ENCODE measurements at regions not wholly inside any gene's neighbourhood (a gene's known extent, or its start where the extent isn't known, plus 50 kb on each side); places are given as distances from the start of the nearest gene placed in this dataset.

DNA sequence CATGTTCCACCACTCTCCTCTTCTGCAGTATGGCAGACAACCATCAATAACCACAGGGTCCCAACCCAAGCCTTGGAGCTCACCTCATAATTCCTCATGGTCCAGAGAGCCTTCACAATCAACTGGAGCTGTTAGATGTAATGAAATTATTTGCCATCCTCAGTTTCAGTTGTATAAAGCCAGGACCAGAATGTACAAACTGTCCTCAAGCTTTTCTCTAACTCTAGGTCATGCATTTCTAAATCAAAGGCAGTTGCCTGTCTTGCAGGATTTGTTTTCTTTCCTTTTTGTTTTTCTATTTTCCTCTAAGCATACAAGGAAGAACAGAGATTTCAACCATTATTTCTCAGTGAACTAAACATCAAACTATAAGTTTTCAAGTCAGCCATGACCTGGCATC, 182.5 kb upstream of the SERP2 start:
- no peak overlapping the region for H3K4me3 Mint-ChIP-seq
- peaks cover 12% of the 10 kb centered on the region for H3K27me3 Mint-ChIP-seq
- DNase-seq = no peak
- no peak for ATAC-seq
- H3K27ac Mint-ChIP-seq = no peak overlapping the region
- peaks cover 25% of the 10 kb centered on the region for H3K4me1 Mint-ChIP-seq
- no peaks in the 10 kb centered on the region for H3K9me3 Mint-ChIP-seq

DNA sequence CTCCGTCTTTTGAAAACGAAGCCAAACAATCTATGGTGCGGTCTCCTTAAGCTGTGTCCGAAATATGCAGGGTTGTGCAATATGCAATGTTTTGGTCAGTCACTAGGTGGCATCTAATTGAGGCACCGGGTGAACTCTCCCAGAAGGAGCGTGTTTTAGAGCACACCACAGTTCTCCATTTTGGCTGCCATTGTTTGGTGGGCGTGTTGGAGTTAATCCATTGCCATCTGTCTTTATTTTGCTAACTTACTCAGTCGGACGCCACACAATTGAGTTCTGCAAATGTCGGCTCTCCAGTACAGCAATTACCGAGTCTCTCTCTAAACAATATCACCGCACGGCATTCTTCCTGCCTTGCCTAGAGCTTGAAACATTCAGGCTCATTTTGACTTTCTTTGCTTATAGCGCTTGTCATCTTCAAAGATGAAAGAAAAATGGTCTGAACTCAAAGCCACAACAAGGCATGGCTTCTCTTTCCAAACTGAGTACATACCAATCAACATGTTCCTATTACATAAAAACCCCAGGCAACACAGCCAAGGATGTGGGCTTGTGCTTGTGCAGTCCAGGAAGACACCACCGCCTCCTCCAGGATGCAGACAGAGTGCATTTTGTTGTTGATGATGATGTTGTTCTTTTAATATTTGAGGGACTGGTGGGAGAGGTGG, 182.0 kb upstream of the SERP2 start:
- Mint-ChIP-seq H3K4me1 (peaks cover 31% of the 10 kb centered on the region), H3K4me3 (peak overlapping the region in 1 of 2 donors; percentile 9), H3K27me3 (peaks cover 12% of the 10 kb centered on the region), H3K9me3 (no peaks in the 10 kb centered on the region), H3K27ac (peak overlapping the region in 1 of 2 donors; percentile 35)
- DNase-seq = peak; percentile 44 to 49
- ATAC-seq = peak; percentile 77

GRCh38 chr13:44193731-44194130, 179.9 kb upstream of the SERP2 start:
- Mint-ChIP-seq H3K27me3 (peaks cover 13% of the 10 kb centered on the region), H3K4me1 (peaks cover 52% of the 10 kb centered on the region), H3K9me3 (no peaks in the 10 kb centered on the region), H3K4me3 (no peak overlapping the region), H3K27ac (no peak overlapping the region)
- ATAC-seq (no peak), DNase-seq (no peak)

DNA sequence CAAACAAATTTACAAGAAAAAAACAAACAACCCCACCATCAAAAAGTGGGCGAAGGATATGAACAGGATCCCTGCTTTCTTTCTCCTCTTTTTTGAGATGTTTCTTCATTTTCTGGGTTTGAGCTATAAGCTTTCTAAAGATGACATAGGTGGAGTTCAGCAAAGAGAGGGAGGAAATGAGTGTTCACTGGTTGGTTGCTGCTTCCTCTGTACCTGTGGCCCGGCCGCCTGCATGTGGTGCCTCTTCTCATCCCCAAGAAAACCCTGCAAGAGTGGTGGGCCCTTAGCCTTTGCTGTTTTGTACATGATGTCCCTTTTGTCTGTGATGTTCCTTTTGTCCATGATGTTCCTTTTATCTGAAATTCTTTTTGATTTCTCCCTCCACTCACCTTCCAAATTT, 178.4 kb upstream of the SERP2 start:
- peaks cover 56% of the 10 kb centered on the region for H3K4me1 Mint-ChIP-seq
- H3K4me3 Mint-ChIP-seq = no peak overlapping the region
- peaks cover 18% of the 10 kb centered on the region for H3K27me3 Mint-ChIP-seq
- DNase-seq (no peak), ATAC-seq (no peak)
- H3K9me3 Mint-ChIP-seq = no peaks in the 10 kb centered on the region
- H3K27ac Mint-ChIP-seq = no peak overlapping the region

GRCh38 chr13:44196196-44196751, 177.3 kb upstream of the SERP2 start:
- Mint-ChIP-seq H3K4me1 (peaks cover 55% of the 10 kb centered on the region), H3K27ac (no peak overlapping the region), H3K27me3 (peaks cover 13% of the 10 kb centered on the region)

GRCh38 chr13:44197791-44198770, 175.5 kb upstream of the SERP2 start:
- H3K27ac Mint-ChIP-seq = peak overlapping the region in 1 of 2 donors; percentile 92
- H3K4me3 Mint-ChIP-seq = peak overlapping the region; percentile 59 to 61
- peaks cover 45% of the 10 kb centered on the region for H3K4me1 Mint-ChIP-seq
- ATAC-seq = peak; percentile 95
- DNase-seq = peak; percentile 61 to 74
- no peaks in the 10 kb centered on the region for H3K9me3 Mint-ChIP-seq
- peaks cover 12% of the 10 kb centered on the region for H3K27me3 Mint-ChIP-seq

More at GRCh38 chr13:44196196-44196751, 177.3 kb upstream of the SERP2 start:
- ATAC-seq (peak; percentile 43), DNase-seq (peak in 1 of 2 donors; percentile 19)
- peak overlapping the region in 1 of 2 donors; percentile 36 for H3K4me3 Mint-ChIP-seq
- H3K9me3 Mint-ChIP-seq = no peaks in the 10 kb centered on the region

DNA sequence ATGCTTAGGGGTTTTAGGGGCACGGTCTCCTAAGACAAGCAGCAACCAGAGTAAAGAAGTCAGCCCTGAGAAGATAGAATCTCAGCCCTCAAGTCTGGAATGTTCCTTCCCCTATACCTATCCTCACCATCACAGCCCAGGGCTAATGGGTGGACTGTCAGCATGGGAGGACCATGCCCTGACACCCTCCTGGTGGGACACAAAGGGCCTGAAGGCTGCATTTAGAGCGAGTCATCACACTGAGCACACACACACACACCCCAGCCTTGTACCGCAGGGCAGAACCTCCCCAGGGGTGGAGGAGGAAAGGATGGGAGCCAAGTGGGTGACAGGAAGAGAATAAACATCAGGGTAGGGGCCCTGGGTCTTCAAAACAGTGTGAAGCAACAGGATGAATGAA, 174.8 kb upstream of the SERP2 start:
- Mint-ChIP-seq H3K27me3 (peaks cover 12% of the 10 kb centered on the region), H3K9me3 (no peaks in the 10 kb centered on the region), H3K27ac (no peak overlapping the region), H3K4me1 (peaks cover 45% of the 10 kb centered on the region), H3K4me3 (no peak overlapping the region)
- ATAC-seq (no peak), DNase-seq (no peak)

DNA sequence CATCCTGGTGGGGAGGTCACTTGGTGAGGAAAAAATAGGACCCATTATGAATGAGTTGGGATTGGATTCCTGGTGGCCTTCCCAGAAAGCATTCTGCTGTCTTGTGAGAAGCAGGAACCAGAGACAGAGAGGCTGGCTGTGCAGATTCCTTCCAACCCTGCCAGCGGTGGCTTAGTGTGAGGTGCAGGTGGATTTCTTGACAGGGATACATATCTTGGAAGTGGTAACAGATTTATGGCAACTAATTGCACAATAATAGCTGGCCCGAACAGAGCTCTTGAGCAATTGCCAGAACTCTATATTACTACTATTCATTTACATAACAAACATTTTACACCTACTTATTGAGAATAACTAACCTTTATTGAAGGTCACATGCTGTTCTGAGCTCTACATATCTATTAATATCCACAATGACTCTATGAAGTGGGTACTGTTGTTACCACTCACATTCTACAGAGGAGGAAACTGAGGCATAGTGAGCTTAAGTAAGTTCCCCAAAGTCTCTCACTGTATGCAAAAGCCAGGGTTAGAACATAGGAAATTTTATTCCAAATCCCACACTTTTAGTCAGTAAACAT, 173.9 kb upstream of the SERP2 start:
- no peak overlapping the region for H3K4me3 Mint-ChIP-seq
- DNase-seq (no peak), ATAC-seq (no peak)
- H3K27me3 Mint-ChIP-seq = peaks cover 12% of the 10 kb centered on the region
- no peaks in the 10 kb centered on the region for H3K9me3 Mint-ChIP-seq
- no peak overlapping the region for H3K27ac Mint-ChIP-seq
- peaks cover 45% of the 10 kb centered on the region for H3K4me1 Mint-ChIP-seq

DNA sequence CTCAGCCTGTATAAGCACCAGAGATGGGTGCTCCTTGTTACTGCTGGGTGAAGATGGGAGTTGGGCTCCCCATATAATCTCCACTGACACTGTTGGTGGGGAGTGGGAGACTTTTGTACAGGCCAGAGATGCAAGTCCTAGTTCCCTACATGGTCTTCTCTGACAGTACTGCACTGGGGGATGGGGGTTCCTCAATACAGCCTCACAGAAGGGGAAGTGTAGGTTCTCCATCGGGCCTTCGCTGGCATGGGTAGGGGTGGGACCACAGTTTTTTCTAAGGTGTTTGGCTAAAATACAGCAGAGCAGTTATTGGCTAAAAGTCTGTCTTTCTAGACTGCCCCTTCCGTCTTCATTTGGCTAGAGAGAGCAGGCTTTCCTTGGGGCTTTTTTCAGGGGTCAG, 167.2 kb upstream of the SERP2 start:
- Mint-ChIP-seq H3K9me3 (peaks cover 5 to 21% of the 10 kb centered on the region in 2 donors), H3K4me1 (no peaks in the 10 kb centered on the region), H3K4me3 (no peak overlapping the region), H3K27ac (no peak overlapping the region), H3K27me3 (peaks cover 9% of the 10 kb centered on the region)
- ATAC-seq (no peak), DNase-seq (no peak)

DNA sequence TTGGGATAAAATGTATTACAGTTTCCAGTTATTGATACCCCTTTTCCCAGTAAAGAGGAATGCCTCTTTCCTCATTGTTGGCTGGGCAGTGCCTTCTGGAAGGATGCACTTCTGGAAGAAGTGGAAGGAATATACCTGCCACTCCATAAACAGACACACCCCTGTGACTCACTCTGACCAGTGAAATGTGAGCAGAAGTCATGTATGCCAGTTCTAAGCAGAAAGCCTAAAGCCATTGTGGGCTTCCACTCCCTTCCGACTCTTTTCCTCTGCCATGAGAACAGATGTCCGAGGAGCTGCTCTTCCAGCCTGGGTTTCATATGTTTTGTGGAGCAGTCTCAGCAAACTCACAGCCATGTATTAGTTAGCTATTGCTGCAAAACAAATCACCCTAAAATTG, 166.1 kb upstream of the SERP2 start:
- no peak for DNase-seq

GRCh38 chr13:44210525-44210924, 163.1 kb upstream of the SERP2 start:
- Mint-ChIP-seq H3K4me1 (no peaks in the 10 kb centered on the region), H3K27me3 (peaks cover 9% of the 10 kb centered on the region), H3K9me3 (peaks cover 5 to 20% of the 10 kb centered on the region in 2 donors), H3K27ac (no peak overlapping the region), H3K4me3 (no peak overlapping the region)
- DNase-seq (no peak), ATAC-seq (no peak)

More for the DNA sequence above, 166.1 kb upstream of the SERP2 start:
- Mint-ChIP-seq H3K4me1 (no peaks in the 10 kb centered on the region), H3K4me3 (no peak overlapping the region), H3K27me3 (peaks cover 9% of the 10 kb centered on the region), H3K27ac (no peak overlapping the region), H3K9me3 (peaks cover 5 to 21% of the 10 kb centered on the region in 2 donors)
- no peak for ATAC-seq

DNA sequence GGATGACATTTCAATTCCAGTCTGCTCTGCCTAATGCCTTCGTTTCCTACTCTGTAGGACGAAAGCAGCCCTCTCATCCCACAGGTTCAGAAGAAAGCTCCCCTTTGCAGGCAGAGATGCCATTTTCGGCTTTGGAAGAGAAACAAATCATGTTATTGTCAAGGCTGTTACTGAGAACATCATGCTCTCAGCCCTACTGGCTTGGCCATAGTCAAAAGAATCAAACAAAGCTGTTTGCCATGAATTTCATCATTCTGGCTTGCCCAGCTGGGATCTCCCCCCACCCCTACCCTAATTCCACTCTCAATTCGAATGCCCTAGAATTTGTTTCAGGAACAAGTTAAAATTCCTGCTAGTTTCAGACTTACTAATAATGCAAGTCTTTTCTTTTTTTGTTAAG, 162.3 kb upstream of the SERP2 start:
- ATAC-seq = no peak
- Mint-ChIP-seq H3K4me1 (no peaks in the 10 kb centered on the region), H3K4me3 (no peak overlapping the region), H3K9me3 (peaks cover 0 to 14% of the 10 kb centered on the region in 2 donors), H3K27ac (no peak overlapping the region), H3K27me3 (peaks cover 9% of the 10 kb centered on the region)
- no peak for DNase-seq

- DNase-seq (no peak), ATAC-seq (no peak)
- Mint-ChIP-seq H3K9me3 (peaks cover 0 to 14% of the 10 kb centered on the region in 2 donors), H3K27me3 (peaks cover 9% of the 10 kb centered on the region), H3K4me3 (no peak overlapping the region), H3K27ac (no peak overlapping the region), H3K4me1 (no peaks in the 10 kb centered on the region)
Measured at GRCh38 chr13:44211704-44212346, 161.8 kb upstream of the SERP2 start.

DNA sequence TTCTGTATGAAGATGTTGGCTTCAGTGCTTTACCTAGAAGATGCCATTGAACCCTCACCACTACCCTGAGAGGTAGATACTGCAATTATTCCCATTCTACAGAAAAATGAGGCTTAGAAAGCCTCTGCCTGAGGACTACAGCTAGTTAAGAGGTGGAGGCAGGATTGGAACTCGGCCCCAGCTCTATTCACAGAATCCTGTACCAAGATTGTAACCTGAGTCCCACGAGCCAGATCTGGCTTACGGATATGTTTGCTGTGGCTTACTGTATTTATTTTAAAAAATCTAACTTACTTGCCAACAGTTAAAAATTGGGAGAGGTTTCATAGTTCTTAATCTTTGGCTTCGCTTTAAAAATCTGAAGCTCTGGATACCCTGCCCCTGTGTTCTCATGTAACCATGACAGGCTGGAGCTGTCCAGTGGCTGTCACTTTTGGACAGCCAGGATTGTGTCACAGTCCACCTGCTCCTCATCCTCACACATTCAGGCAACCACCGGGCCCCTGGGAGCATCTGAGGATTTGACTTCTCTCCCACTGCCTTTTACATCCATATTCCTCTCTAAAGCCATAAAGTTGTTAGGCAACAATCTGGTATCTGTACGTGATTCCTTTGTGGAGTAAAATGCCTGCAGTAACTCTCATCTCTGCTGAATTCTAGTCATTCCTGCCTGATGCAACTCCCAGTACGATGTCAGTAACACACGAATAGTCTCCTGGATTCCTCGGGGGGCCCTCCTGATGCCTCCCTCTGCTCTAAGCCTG, 160.8 kb upstream of the SERP2 start:
- Mint-ChIP-seq H3K4me3 (no peak overlapping the region), H3K27me3 (peaks cover 4% of the 10 kb centered on the region), H3K27ac (peak overlapping the region in 1 of 2 donors; percentile 9), H3K9me3 (peaks cover 0 to 11% of the 10 kb centered on the region in 2 donors), H3K4me1 (no peaks in the 10 kb centered on the region)
- ATAC-seq = no peak
- DNase-seq = no peak

Measured in stimulated activated naive CD8-positive, alpha-beta T cell treated with anti-CD3 and anti-CD28 coated beads, Interleukin-15, amount 100 ng/mL, for 72 hours (primary cell).